Mucosa of rectum (tissue), 2 donors: ENCODE measurements at regions not wholly inside any gene's neighbourhood (a gene's known extent, or its start where the extent isn't known, plus 50 kb on each side); places are given as distances from the start of the nearest gene placed in this dataset.
"Not testable (repeated sequence)": the region's sequence is repeated elsewhere in the genome, so short reads cannot be mapped to it uniquely, and the experiment has no call there.

Experiments used
- H3K27ac ChIP-seq, 2 donors: one replicate each; pipeline ENCODE4 v1.7.0; 2013; ENCODE audit warnings: inconsistent platforms in 2 of 2, low read depth in 2 of 2, low read length in 2 of 2
- H3K27me3 ChIP-seq, 2 donors: one replicate each; pipeline ENCODE4 v1.7.0; 2013; ENCODE audit warnings: low read length in 2 of 2; ENCODE audit not compliant: control insufficient read depth in 2 of 2, insufficient read depth in 2 of 2
- H3K36me3 ChIP-seq, 2 donors: one replicate each; pipeline ENCODE4 v1.7.0; 2013; ENCODE audit warnings: low read length in 2 of 2; ENCODE audit not compliant: control insufficient read depth in 2 of 2, insufficient read depth in 2 of 2
- H3K4me1 ChIP-seq, 2 donors: one replicate each; pipeline ENCODE4 v1.7.0; 2013; ENCODE audit warnings: low read length in 2 of 2, mild to moderate bottlenecking in 1 of 2; ENCODE audit not compliant: control insufficient read depth in 2 of 2, insufficient read depth in 2 of 2
- H3K4me3 ChIP-seq, 2 donors: one replicate each; pipeline ENCODE4 v1.7.0; 2013; ENCODE audit warnings: low read length in 2 of 2
- H3K9ac ChIP-seq, 2 donors: one replicate each; pipeline ENCODE4 v1.7.0; 2013; ENCODE audit warnings: low read length in 2 of 2, low read depth in 1 of 2, mild to moderate bottlenecking in 1 of 2
- H3K9me3 ChIP-seq, 2 donors: one replicate each; pipeline ENCODE4 v1.7.0; 2013; ENCODE audit warnings: low read length in 2 of 2; ENCODE audit not compliant: control insufficient read depth in 2 of 2
- donor health status: healthy.
- donor health status: Normal muscosa, but diverticular disease.

DNA sequence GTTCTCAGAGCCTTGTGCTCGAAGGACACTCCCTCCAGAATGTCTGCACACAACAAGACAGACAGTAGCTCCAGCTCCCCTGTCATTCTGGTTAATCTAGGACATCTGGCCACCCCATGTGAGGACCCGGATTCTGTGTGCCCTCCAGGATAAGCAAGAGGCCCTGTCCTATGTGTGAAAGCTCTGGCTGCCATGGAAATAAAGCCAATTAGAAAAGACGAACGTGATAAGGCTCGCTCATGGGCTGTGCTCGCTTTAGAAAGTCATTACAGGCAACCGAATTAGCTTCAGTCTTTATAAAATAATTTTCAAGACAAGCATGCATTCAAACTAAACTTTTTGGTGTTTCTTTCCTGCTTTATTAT, 263.4 kb downstream of the INHBA start:
- Histone ChIP-seq H3K9ac (no peak overlapping the region), H3K4me1 (no peaks in the 10 kb centered on the region), H3K9me3 (no peaks in the 10 kb centered on the region), H3K36me3 (no peaks in the 10 kb centered on the region), H3K4me3 (no peak overlapping the region), H3K27ac (no peak overlapping the region), H3K27me3 (no peaks in the 10 kb centered on the region)

DNA sequence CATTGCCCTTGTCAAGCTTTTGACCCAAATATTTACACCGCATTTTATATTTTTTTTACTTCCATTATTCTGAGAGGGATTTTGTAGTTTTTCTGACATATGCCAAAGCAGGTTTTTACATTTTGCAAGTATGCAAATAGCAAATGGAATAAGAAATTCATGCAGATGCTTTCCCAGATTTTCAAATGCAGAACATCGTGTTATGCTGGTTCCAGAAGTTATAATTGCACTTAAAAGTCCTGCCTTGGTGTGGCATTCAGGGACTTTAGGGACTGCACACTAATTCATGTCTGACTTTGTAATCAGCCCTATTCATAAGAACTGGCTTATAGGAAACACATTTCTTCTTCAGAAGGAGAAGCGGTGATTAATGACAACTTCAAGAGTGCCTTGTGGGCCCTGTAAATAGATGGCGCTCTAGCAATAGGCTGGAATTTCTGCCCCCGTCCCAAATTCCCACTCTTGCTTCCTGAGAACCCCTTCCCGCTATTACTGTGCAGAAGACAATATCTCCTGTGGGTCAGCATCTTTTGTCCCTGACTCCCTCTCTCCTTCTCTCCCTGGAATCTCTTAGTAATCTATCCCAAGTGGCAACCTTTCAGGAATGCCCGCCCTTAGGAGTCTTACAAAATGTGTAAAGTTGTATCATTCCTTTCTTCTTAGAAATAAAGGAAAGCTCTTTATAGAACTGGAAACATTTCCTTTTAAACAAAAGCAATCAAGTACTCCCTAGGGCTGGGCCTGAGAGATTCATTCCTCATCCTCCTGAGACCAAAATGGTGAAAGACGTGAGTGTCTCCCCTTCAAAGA, 264.0 kb downstream of the INHBA start:
- no peaks in the 10 kb centered on the region for H3K27me3 ChIP-seq
- no peaks in the 10 kb centered on the region for H3K36me3 ChIP-seq
- no peaks in the 10 kb centered on the region for H3K9me3 ChIP-seq
- H3K4me1 ChIP-seq = no peaks in the 10 kb centered on the region
- H3K27ac ChIP-seq = no peak overlapping the region
- H3K4me3 ChIP-seq = no peak overlapping the region
- H3K9ac ChIP-seq = no peak overlapping the region

DNA sequence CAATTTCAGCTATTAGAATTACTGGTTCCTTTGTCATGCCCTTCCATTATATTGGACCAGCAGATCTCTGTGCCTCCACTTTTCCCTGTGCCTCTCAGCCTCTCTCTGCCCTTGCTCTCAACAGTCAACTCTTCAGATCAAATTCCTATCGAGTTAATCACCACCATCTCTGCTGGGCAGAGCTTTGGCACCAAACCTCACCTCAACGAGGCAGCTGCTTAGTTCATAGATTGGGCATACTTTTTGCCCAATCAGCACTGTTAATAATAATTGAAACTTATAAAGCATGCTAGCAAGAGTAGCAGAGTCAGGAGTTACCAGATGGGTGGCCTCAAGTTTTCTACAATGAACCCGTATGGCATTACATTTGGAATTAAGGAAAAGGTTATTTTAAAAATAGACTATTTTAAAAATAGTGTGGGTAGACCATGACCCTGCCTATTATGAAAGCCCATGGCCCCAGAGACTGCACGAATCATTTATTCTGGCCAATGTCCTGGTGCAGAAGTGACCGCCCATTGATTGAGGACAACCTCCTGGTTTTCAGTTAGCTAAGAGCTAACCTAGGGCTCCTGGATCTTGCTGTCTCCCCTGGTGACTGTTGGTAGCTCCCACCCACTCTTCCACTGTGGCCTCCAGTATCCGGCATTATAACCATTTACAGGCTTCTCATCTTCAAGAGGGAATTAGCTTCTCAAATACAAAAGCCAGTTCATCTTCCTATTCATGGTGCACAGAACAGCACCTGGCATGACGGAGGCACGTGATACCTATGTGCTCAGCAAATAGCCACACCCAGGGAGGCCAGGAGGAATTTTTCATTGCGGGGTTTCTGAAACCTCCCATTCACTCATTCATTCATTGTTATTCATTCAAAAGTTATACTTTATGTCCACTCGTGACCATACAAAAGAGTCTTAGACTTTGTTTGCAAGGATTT, 265.4 kb downstream of the INHBA start:
- H3K9ac ChIP-seq = no peak overlapping the region
- H3K9me3 ChIP-seq = no peaks in the 10 kb centered on the region
- no peak overlapping the region for H3K27ac ChIP-seq
- H3K4me1 ChIP-seq = no peaks in the 10 kb centered on the region
- no peak overlapping the region for H3K4me3 ChIP-seq
- no peaks in the 10 kb centered on the region for H3K36me3 ChIP-seq
- H3K27me3 ChIP-seq = no peaks in the 10 kb centered on the region

DNA sequence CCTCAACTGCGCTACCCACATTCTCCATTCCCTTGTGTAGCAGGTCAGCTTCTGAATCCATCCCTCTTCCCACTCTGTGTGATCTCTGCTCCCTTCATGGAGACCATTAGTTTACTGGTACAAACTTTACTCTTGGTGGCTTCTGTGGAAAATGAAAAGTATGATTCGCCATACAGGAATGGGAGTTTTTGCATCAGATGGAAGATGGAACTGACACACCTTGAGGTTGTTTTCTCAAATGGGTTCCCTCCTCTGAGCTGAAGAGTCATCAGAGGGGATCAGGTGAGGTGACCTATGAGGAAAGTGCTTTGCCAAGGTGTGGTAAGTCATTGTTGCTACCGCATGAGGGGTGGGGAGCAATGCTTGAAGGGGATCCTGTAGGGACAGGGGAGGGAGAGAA, 266.8 kb downstream of the INHBA start:
- Histone ChIP-seq H3K9ac (no peak overlapping the region), H3K4me1 (no peaks in the 10 kb centered on the region), H3K27ac (no peak overlapping the region), H3K4me3 (no peak overlapping the region), H3K36me3 (no peaks in the 10 kb centered on the region), H3K27me3 (no peaks in the 10 kb centered on the region), H3K9me3 (no peaks in the 10 kb centered on the region)

DNA sequence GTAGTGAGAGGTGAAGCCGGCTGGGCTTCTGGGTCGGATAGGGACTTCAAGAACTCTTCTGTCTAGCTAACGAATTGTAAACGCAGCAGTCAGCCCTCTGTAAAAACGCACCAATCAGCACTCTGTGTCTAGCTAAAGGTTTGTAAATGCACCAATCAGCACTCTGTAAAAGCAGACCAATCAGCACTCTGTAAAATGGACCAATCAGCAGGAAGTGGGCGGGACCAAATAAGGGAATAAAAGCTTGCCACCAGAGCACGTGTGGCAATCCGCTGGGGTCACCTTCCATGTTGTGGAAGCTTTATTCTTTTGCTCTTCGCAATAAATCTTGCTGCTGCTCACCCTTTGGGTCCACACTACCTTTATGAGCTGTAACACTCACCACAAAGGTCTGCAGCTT, 267.9 kb downstream of the INHBA start:
- not testable (repeated sequence) for H3K9ac ChIP-seq, H3K4me1 ChIP-seq, H3K27ac ChIP-seq, H3K36me3 ChIP-seq, H3K4me3 ChIP-seq, H3K27me3 ChIP-seq, H3K9me3 ChIP-seq

DNA sequence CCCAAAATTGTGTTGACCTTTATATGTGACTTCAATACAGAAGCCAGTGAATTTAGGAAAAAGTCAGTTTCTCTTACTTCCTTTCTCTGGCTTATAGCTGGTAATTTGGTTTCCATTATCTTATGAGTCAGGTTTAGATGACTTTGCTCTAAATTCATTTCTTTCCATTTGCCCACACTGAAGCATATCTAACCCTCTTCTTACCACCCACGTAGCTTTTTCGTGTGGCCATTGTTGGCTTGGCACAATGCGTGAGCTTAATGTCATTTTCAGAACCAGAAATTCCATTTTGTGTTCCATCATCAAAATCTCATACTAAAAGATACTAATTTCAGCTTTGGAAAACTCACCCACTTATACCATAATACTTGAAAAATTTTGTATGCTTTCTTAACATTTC, 271.2 kb downstream of the INHBA start:
- Histone ChIP-seq H3K27me3 (no peaks in the 10 kb centered on the region), H3K4me3 (no peak overlapping the region), H3K9me3 (no peaks in the 10 kb centered on the region), H3K4me1 (no peaks in the 10 kb centered on the region), H3K9ac (no peak overlapping the region), H3K27ac (no peak overlapping the region), H3K36me3 (no peaks in the 10 kb centered on the region)

DNA sequence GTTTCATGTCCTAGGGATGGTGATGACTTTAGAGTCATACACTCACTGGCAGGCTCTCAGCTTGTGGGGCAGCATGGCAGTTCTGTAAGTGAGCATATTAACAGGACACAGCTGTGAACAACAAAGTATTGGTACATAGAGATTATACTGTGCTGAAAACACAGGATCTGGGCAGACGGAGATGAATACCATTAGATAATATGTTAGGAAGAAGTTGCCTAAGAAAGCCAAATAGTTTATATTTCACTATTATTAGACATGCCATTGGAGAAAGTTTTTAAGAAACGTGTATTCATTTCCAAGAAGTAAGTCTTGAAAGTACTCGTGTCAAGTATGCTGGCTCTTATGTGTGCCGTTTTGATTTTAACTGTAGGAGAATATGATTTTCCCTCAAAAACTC, 274.5 kb downstream of the INHBA start:
- H3K9ac ChIP-seq = no peak overlapping the region
- H3K27me3 ChIP-seq = no peaks in the 10 kb centered on the region
- H3K9me3 ChIP-seq = no peaks in the 10 kb centered on the region
- H3K4me3 ChIP-seq = no peak overlapping the region
- no peaks in the 10 kb centered on the region for H3K4me1 ChIP-seq
- H3K36me3 ChIP-seq = no peaks in the 10 kb centered on the region
- H3K27ac ChIP-seq = no peak overlapping the region

DNA sequence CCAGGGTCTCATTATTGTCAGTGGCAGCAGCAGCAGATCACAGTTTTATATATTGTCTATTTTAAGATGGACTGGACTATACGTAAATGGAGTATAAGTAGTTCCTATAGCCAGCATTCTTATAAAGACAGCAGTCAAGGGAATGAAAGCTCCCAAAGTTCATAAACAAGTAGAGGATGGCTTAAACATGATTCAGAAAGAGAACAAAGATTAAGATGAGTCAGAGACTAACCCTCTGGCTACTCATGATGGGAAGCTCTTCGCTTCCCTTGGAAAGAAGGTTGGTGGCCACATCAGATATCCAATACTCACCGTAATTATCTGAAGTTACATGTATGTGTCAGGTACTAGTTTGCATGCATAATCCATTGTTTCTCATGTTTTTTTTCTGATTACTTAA, 277.0 kb downstream of the INHBA start:
- Histone ChIP-seq H3K9ac (no peak overlapping the region), H3K36me3 (no peaks in the 10 kb centered on the region), H3K4me3 (no peak overlapping the region), H3K9me3 (no peaks in the 10 kb centered on the region), H3K4me1 (no peaks in the 10 kb centered on the region), H3K27ac (no peak overlapping the region), H3K27me3 (no peaks in the 10 kb centered on the region)

DNA sequence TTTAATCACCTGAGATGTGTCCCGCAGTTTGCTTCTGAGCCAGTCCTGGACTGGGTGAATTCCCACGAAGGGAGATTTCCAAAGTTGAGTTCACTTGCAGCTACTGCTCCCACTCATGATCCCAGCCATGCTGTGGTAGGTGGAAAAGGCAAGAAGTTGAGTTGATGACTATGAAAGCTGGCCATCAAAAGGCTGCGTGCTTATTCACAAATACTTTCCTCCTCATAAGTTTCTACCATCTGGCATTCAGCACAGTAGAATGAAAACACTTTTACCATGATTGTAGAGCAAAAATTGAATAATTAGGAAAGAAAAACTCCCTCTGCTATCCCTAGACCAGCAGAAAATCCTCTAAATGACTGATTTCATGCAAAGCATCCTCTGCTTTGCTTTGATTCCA, 281.8 kb downstream of the INHBA start:
- H3K36me3 ChIP-seq = no peaks in the 10 kb centered on the region
- H3K9ac ChIP-seq = no peak overlapping the region
- H3K27ac ChIP-seq = no peak overlapping the region
- no peaks in the 10 kb centered on the region for H3K9me3 ChIP-seq
- no peaks in the 10 kb centered on the region for H3K4me1 ChIP-seq
- H3K4me3 ChIP-seq = no peak overlapping the region
- no peaks in the 10 kb centered on the region for H3K27me3 ChIP-seq

DNA sequence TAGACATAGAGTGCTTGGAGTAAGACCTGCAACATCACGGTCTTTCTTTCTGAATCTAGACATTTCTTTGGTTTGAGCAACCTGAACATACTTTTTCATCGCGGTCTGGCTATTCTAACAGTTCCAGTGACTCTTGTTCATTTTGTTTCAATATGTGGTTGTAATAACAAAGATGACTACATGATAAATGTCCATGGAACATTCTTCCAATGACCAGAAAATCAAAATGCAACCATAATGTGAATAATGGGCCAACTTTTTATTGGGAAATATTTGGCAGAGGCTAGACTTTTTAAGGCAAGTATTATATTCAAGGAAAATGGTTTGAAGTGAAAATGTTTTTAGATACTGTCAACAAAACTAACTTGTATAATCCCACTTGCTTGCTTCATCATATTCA, 282.5 kb downstream of the INHBA start:
- no peak overlapping the region for H3K4me3 ChIP-seq
- H3K9ac ChIP-seq = no peak overlapping the region
- no peaks in the 10 kb centered on the region for H3K9me3 ChIP-seq
- no peaks in the 10 kb centered on the region for H3K27me3 ChIP-seq
- H3K36me3 ChIP-seq = no peaks in the 10 kb centered on the region
- no peak overlapping the region for H3K27ac ChIP-seq
- H3K4me1 ChIP-seq = no peaks in the 10 kb centered on the region
